ENCODE measurements at regions not wholly inside any gene's neighbourhood (a gene's known extent, or its start where the extent isn't known, plus 50 kb on each side); places are given as distances from the start of the nearest gene placed in this dataset.

DNA sequence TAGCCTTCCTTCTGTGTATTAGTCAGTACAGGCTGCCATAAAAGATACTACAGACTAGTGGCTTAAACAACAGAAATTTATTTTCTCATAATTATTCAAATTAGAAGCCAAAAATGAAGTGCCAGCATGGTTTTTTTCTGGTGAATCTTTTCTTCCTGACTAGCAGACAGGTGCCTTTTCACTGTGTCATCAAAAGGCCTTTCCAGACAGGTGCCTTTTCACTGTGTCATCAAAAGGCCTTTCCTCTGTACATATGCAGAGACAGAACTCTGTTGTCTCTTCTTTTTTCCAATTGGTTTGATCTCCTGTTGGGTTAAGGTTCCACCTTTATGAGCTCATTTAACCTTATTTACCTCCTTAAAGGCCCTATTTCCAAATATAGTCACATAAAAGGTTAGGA, 599.9 kb downstream of the ISL1 start:
- intact Hi-C loops (cut with DNase I) = no loop called here
- no peaks in the 10 kb centered on the region for H3K27me3 ChIP-seq
- no peak for DNase-seq

DNA sequence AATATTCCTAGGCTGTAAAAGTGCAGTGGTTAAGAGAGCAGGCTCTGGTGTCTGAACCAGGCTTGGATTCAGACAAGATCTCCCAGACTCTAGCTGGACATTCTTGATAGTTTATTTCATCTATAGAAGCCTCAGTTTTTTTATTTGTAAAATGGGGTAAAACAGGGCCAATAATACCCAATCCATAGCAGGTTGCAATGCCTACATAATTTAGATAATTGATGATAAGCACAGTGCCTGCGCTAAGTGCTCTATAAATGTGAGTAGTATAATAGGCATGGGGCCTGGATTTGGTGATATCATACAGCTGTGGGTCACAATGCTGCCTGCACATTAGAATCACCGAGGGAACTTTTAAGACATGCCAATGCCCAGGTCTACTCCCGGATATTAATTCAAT, 603.5 kb downstream of the ISL1 start:
- ATAC-seq = no peak
- H3K9me3 ChIP-seq = no peaks in the 10 kb centered on the region
- no peaks in the 10 kb centered on the region for H3K4me1 ChIP-seq
- H3K36me3 ChIP-seq = no peaks in the 10 kb centered on the region
- no peak for DNase-seq
- no peak overlapping the region for H3K4me3 ChIP-seq
- TF ChIP-seq, protein P1, sequence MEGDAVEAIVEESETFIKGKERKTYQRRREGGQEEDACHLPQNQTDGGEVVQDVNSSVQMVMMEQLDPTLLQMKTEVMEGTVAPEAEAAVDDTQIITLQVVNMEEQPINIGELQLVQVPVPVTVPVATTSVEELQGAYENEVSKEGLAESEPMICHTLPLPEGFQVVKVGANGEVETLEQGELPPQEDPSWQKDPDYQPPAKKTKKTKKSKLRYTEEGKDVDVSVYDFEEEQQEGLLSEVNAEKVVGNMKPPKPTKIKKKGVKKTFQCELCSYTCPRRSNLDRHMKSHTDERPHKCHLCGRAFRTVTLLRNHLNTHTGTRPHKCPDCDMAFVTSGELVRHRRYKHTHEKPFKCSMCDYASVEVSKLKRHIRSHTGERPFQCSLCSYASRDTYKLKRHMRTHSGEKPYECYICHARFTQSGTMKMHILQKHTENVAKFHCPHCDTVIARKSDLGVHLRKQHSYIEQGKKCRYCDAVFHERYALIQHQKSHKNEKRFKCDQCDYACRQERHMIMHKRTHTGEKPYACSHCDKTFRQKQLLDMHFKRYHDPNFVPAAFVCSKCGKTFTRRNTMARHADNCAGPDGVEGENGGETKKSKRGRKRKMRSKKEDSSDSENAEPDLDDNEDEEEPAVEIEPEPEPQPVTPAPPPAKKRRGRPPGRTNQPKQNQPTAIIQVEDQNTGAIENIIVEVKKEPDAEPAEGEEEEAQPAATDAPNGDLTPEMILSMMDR (IDR thresholded peaks at IDR 0.05) = no peak
- intact Hi-C loops (cut with DNase I) = no loop called here
- no peaks in the 10 kb centered on the region for H3K27me3 ChIP-seq
- H3K27ac ChIP-seq = no peak overlapping the region

More for the DNA sequence above, 599.9 kb downstream of the ISL1 start:
- H3K4me1 ChIP-seq = no peaks in the 10 kb centered on the region
- no peak for ATAC-seq
- no peaks in the 10 kb centered on the region for H3K36me3 ChIP-seq
- TF ChIP-seq, protein P1 (IDR thresholded peaks at IDR 0.05) = no peak
- H3K9me3 ChIP-seq = no peaks in the 10 kb centered on the region
- no peak overlapping the region for H3K4me3 ChIP-seq
- no peak overlapping the region for H3K27ac ChIP-seq

DNA sequence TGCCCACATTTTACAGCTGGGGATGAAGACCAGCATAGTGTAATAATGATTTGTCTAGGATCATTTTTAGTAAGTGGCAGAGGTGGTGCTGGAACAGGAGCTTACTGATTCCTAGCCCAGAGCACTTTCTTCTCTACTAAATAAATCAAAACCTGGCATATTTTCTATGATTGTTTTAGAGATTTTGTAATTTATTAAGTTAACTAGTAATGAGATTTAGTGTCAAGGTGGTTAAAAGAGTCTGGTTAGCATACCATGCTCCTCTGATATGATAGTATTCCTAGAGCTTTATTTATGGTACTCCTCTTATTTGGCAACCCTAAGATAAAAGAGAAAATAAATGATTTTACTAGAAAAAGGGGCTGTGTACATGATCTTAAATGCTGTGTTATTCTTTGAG, 604.0 kb downstream of the ISL1 start:
- DNase-seq = no peak
- Histone ChIP-seq H3K4me1 (no peaks in the 10 kb centered on the region), H3K36me3 (no peaks in the 10 kb centered on the region), H3K27me3 (no peaks in the 10 kb centered on the region), H3K4me3 (no peak overlapping the region), H3K27ac (no peak overlapping the region), H3K9me3 (no peaks in the 10 kb centered on the region)
- ATAC-seq = no peak
- intact Hi-C loops (cut with DNase I) = no loop called here
- TF ChIP-seq, protein P1 (IDR thresholded peaks at IDR 0.05) = no peak

DNA sequence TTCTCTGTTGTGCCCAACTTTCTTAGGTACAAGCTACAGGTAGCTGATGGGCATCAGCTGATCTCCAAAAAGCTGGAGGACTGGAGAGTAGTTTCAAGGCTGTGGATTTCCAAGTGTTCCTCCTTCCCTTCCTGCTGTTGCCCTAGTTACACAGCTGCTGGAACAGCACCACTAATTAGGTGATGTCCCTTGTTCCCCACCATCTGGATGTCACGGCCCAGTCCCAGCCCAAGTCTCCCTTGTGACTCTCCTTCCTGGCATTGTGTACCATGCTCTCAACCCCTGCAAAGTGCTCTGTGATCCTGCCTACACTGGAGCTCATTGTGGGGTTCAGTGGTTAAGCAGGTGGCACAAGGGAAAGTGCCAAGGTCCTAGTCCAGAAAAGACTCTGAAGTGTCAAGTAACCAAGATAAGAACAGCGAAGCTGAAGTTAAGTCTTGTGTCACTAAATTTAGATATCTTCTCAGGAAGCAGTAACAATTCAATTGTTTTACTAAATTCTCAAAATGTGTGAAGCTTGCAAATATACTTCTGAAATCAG, 604.5 kb downstream of the ISL1 start:
- H3K4me1 ChIP-seq = no peaks in the 10 kb centered on the region
- TF ChIP-seq, protein P1 (IDR thresholded peaks at IDR 0.05) = no peak
- no peaks in the 10 kb centered on the region for H3K27me3 ChIP-seq
- no peaks in the 10 kb centered on the region for H3K36me3 ChIP-seq
- no peak overlapping the region for H3K27ac ChIP-seq
- intact Hi-C loops (cut with DNase I) = no loop called here
- DNase-seq (no peak), ATAC-seq (no peak)
- H3K9me3 ChIP-seq = no peaks in the 10 kb centered on the region
- H3K4me3 ChIP-seq = no peak overlapping the region

DNA sequence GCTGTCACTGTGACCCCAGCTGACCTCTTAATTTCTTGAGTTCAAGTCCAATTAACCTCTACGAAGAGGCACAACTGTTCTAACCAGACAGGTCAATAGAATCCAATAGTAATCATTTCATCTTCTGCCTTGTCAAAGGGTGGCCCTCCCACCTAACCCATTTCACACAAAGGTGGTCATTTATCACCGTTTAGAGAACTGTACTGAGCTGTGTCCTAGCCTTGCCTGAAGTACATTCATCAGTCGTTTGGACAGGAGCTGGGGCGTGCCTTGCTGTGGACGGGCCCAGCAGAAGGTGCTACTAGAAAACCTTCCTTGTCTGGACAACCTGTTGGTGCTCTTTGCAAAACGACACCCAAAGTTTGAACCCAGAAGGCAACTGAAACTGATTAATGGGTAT, 605.4 kb downstream of the ISL1 start:
- intact Hi-C loops (cut with DNase I) = no loop called here
- H3K36me3 ChIP-seq = no peaks in the 10 kb centered on the region
- TF ChIP-seq, protein P1 (IDR thresholded peaks at IDR 0.05) = no peak
- H3K9me3 ChIP-seq = no peaks in the 10 kb centered on the region
- ATAC-seq (no peak), DNase-seq (no peak)
- H3K4me1 ChIP-seq = no peaks in the 10 kb centered on the region
- H3K4me3 ChIP-seq = no peak overlapping the region
- no peaks in the 10 kb centered on the region for H3K27me3 ChIP-seq
- no peak overlapping the region for H3K27ac ChIP-seq

Measured in left lung (tissue), 4 donors.